CD14-positive monocyte (primary cell): ENCODE measurements at regions not wholly inside any gene's neighbourhood (a gene's known extent, or its start where the extent isn't known, plus 50 kb on each side); places are given as distances from the start of the nearest gene placed in this dataset.

Source experiments
- DNase-seq, 3 donors: peaks; one replicate each; pipeline ENCODE4 v3.0.0-alpha.2; 2011 to 2022
- H2AFZ ChIP-seq: 2 replicates; pipeline ENCODE4 v1.6.0; 2012; ENCODE audit warnings: mild to moderate bottlenecking, low read depth, low read length, inconsistent platforms; ENCODE audit not compliant: insufficient read depth, poor library complexity, severe bottlenecking
- H3K27ac ChIP-seq, 2 donors: 1 replicate in 1 of 2; 2 replicates in 1 of 2; pipeline ENCODE4 v1.5.1; 2012 to 2013; ENCODE audit warnings: low read length in 2 of 2, control low read depth in 1 of 2, inconsistent platforms in 1 of 2, low read depth in 1 of 2, mild to moderate bottlenecking in 1 of 2
- H3K27me3 ChIP-seq, 2 donors: one replicate each; pipeline versions ENCODE4 v1.6.0 to v1.6.1; 2011 to 2013; ENCODE audit warnings: low read length in 2 of 2; ENCODE audit not compliant: control insufficient read depth in 2 of 2, insufficient read depth in 2 of 2
- H3K36me3 ChIP-seq, 2 donors: replicated peaks in 1 of 2; 1 replicate in 1 of 2; 2 replicates in 1 of 2; pipeline versions ENCODE4 v1.5.1 to v1.6.1; 2012 to 2013; ENCODE audit warnings: low read length in 2 of 2, control low read depth in 1 of 2, inconsistent platforms in 1 of 2, mild to moderate bottlenecking in 1 of 2; ENCODE audit not compliant: insufficient read depth in 2 of 2, control insufficient read depth in 1 of 2
- H3K4me1 ChIP-seq, 2 donors: 1 replicate in 1 of 2; 2 replicates in 1 of 2; pipeline versions ENCODE4 v1.5.1 to v1.6.1; 2012 to 2013; ENCODE audit warnings: low read length in 2 of 2, control low read depth in 1 of 2, inconsistent platforms in 1 of 2, mild to moderate bottlenecking in 1 of 2, moderate library complexity in 1 of 2; ENCODE audit not compliant: insufficient read depth in 2 of 2, control insufficient read depth in 1 of 2
- H3K4me2 ChIP-seq: replicated peaks from 2 replicates; pipeline ENCODE3; 2012; ENCODE audit warnings: low read length, moderate library complexity, mild to moderate bottlenecking; ENCODE audit not compliant: poor library complexity, severe bottlenecking; ENCODE audit errors: extremely low read depth
- H3K4me3 ChIP-seq, 3 experiments: fragments of 200-600 bp in 1 of 3; sonication (generic) in 1 of 3; replicated peaks in 1 of 3; 1 replicate in 2 of 3; 2 replicates in 1 of 3; pipeline ENCODE4 v1.5.1; 2011 to 2013; ENCODE audit warnings: low read length in 3 of 3, mild to moderate bottlenecking in 3 of 3, control low read depth in 2 of 3, low read depth in 2 of 3, inconsistent platforms in 1 of 3, moderate library complexity in 1 of 3
- H3K79me2 ChIP-seq: 2 replicates; pipeline ENCODE4 v1.6.0; 2012; ENCODE audit warnings: mild to moderate bottlenecking, control low read depth, inconsistent platforms, low read length, moderate library complexity; ENCODE audit not compliant: insufficient read depth
- H3K9ac ChIP-seq: 2 replicates; pipeline ENCODE4 v1.6.0; 2017; ENCODE audit warnings: low read length, mild to moderate bottlenecking; ENCODE audit not compliant: insufficient read depth, poor library complexity, severe bottlenecking
- H3K9me3 ChIP-seq, 2 donors: replicated peaks in 1 of 2; 1 replicate in 1 of 2; 2 replicates in 1 of 2; pipeline versions ENCODE4 v1.5.1 to v1.6.1; 2012 to 2013; ENCODE audit warnings: low read length in 2 of 2, control low read depth in 1 of 2; ENCODE audit not compliant: control insufficient read depth in 1 of 2, insufficient read depth in 1 of 2
- H4K20me1 ChIP-seq: 2 replicates; pipeline ENCODE4 v1.6.0; 2012; ENCODE audit warnings: mild to moderate bottlenecking, low read length, control low read depth, moderate library complexity; ENCODE audit not compliant: insufficient read depth
- H3K27ac Mint-ChIP-seq, 7 donors: one replicate each; pipeline ENCODE4 v1.8.0; 2020; ENCODE audit warnings: mild to moderate bottlenecking in 7 of 7, mixed read lengths in 7 of 7, moderate library complexity in 6 of 7, inconsistent platforms in 2 of 7
- H3K27me3 Mint-ChIP-seq, 3 donors: one replicate each; pipeline ENCODE4 v1.8.0; 2021 to 2022; ENCODE audit warnings: low read depth in 3 of 3, mild to moderate bottlenecking in 3 of 3, mixed read lengths in 3 of 3, moderate library complexity in 3 of 3, inconsistent platforms in 1 of 3
- H3K36me3 Mint-ChIP-seq, 2 donors: one replicate each; pipeline ENCODE4 v1.8.0; 2020; ENCODE audit warnings: mixed read lengths in 2 of 2, inconsistent platforms in 1 of 2, mild to moderate bottlenecking in 1 of 2
- H3K4me1 Mint-ChIP-seq: one replicate; pipeline ENCODE4 v1.8.0; 2020; ENCODE audit warnings: mild to moderate bottlenecking, mixed read lengths
- H3K4me3 Mint-ChIP-seq, 2 donors: one replicate each; pipeline ENCODE4 v1.8.0; 2020; ENCODE audit warnings: mild to moderate bottlenecking in 2 of 2, mixed read lengths in 2 of 2, moderate library complexity in 1 of 2
- H3K9me3 Mint-ChIP-seq, 7 donors: one replicate each; pipeline ENCODE4 v1.8.0; 2020 to 2022; ENCODE audit warnings: mixed read lengths in 7 of 7, mild to moderate bottlenecking in 6 of 7, moderate library complexity in 6 of 7, inconsistent platforms in 2 of 7
- WGBS: methylation state at CpG from one replicate; pipeline ENCODE4 v1.1.5; 2013; ENCODE audit warnings: missing lambda C conversion rate; ENCODE audit not compliant: insufficient coverage; 5-methylcytosine and 5-hydroxymethylcytosine counted together
- intact Hi-C, 2 donors: fragments of 100-400 bp; cut with micrococcal nuclease; formaldehyde crosslinking; loops; one replicate each; pipeline versions ENCODE4 v1.15.0 to v1.15.1; 2023
- TF ChIP-seq, protein P1 (sequence below): fragments of 200-600 bp; IDR thresholded peaks from one replicate; pipeline ENCODE4 v1.8.0; 2022; ENCODE audit warnings: antibody characterized with exemption, mild to moderate bottlenecking

DNA sequence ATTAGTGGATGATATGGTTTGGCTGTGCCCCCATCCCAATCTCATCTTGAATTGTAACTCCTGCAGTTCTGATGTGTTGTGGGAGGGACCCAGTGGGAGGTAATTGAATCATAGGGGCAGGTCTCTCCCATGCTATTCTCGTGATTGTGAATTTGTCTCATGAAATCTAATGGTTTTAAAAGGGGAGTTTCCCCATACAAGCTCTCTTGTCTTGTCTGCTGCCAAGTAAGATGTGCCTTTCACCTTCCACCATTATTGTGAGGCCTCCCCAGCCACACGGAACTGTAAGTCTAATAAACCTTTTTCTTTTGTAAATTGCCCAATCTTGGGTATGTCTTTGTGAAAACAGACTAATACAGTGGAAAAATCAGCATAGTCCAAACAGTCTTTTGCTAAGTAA is 235.5 kb downstream of the TMEM161B start:
- no peaks in the 10 kb centered on the region for H3K4me1 Mint-ChIP-seq
- Histone ChIP-seq H3K9ac (no peak overlapping the region), H3K9me3 (no peaks in the 10 kb centered on the region), H3K36me3 (no peaks in the 10 kb centered on the region), H3K4me1 (no peaks in the 10 kb centered on the region), H3K79me2 (no peaks in the 10 kb centered on the region), H3K27me3 (no peaks in the 10 kb centered on the region), H3K4me3 (no peak overlapping the region), H4K20me1 (no peaks in the 10 kb centered on the region), H2AFZ (no peak overlapping the region), H3K4me2 (no peak overlapping the region), H3K27ac (no peak overlapping the region)
- WGBS, result no CpG with 5 or more reads among the region's 2 CpGs
- no peaks in the 10 kb centered on the region for H3K27me3 Mint-ChIP-seq
- H3K36me3 Mint-ChIP-seq, result no peaks in the 10 kb centered on the region
- no peak for DNase-seq
- TF ChIP-seq, protein P1, sequence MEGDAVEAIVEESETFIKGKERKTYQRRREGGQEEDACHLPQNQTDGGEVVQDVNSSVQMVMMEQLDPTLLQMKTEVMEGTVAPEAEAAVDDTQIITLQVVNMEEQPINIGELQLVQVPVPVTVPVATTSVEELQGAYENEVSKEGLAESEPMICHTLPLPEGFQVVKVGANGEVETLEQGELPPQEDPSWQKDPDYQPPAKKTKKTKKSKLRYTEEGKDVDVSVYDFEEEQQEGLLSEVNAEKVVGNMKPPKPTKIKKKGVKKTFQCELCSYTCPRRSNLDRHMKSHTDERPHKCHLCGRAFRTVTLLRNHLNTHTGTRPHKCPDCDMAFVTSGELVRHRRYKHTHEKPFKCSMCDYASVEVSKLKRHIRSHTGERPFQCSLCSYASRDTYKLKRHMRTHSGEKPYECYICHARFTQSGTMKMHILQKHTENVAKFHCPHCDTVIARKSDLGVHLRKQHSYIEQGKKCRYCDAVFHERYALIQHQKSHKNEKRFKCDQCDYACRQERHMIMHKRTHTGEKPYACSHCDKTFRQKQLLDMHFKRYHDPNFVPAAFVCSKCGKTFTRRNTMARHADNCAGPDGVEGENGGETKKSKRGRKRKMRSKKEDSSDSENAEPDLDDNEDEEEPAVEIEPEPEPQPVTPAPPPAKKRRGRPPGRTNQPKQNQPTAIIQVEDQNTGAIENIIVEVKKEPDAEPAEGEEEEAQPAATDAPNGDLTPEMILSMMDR, result no peak
- intact Hi-C loops, result no loop called here
- H3K4me3 Mint-ChIP-seq, result no peak overlapping the region
- peaks cover 0 to 6% (median 0%) of the 10 kb centered on the region in 7 donors for H3K9me3 Mint-ChIP-seq
- H3K27ac Mint-ChIP-seq, result no peak overlapping the region

DNA sequence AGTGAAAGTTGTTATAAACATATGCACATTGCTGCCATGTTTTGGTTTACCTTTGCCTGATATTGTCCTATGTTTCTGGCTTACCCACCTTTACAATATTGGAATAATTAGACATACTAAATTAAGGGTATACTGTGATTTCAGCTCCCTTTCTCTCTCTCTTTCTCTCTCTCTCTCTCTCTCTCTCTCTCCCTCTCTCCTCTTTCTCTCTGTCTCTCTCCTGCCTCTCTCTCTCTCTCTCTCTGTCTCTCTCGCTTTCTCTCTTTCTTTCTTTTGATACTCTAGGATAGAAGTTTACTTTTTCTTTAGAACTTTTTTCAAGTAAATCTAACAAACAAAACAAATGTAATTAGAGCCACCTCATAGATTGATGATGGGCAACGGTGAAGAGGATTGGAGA is 239.6 kb downstream of the TMEM161B start:
- Histone ChIP-seq H3K4me3 (no peak overlapping the region), H3K4me2 (no peak overlapping the region), H3K9ac (no peak overlapping the region), H4K20me1 (no peaks in the 10 kb centered on the region), H2AFZ (no peak overlapping the region), H3K36me3 (no peaks in the 10 kb centered on the region), H3K9me3 (no peaks in the 10 kb centered on the region), H3K27ac (no peak overlapping the region), H3K79me2 (no peaks in the 10 kb centered on the region), H3K4me1 (no peaks in the 10 kb centered on the region), H3K27me3 (no peaks in the 10 kb centered on the region)
- Mint-ChIP-seq H3K36me3 (no peaks in the 10 kb centered on the region), H3K27me3 (no peaks in the 10 kb centered on the region), H3K4me1 (no peaks in the 10 kb centered on the region), H3K9me3 (peaks cover 0 to 6% (median 0%) of the 10 kb centered on the region in 7 donors), H3K4me3 (no peak overlapping the region), H3K27ac (no peak overlapping the region)
- no CpG with 5 or more reads among the region's 2 CpGs for WGBS
- intact Hi-C loops, result no loop called here
- TF ChIP-seq, protein P1, result no peak
- no peak for DNase-seq
